Stomach (tissue), 8 donors: ENCODE measurements at regions not wholly inside any gene's neighbourhood (a gene's known extent, or its start where the extent isn't known, plus 50 kb on each side); places are given as distances from the start of the nearest gene placed in this dataset.

ENCODE experiments used
- DNase-seq, 2 donors: peaks; one replicate each; pipeline versions ENCODE4 v3.0.0 to v3.0.0-alpha.2; 2013 to 2019
- H3K27ac ChIP-seq, 5 donors: fragments of 200-600 bp in 4 of 5; sonication (generic) in 4 of 5; one replicate each; pipeline ENCODE4 v1.5.1; 2013 to 2019; ENCODE audit warnings: mild to moderate bottlenecking in 1 of 5, moderate library complexity in 1 of 5
- H3K27me3 ChIP-seq, 3 donors: fragments of 200-600 bp; sonication (generic); one replicate each; pipeline ENCODE4 v1.5.1; 2017 to 2019; ENCODE audit warnings: mixed run types in 1 of 3
- H3K36me3 ChIP-seq, 4 donors: fragments of 200-600 bp; sonication (generic); 1 replicate in 3 of 4; 2 replicates in 1 of 4; pipeline ENCODE4 v1.5.1; 2016 to 2019
- H3K4me1 ChIP-seq, 4 donors: fragments of 200-600 bp; sonication (generic); one replicate each; pipeline ENCODE4 v1.5.1; 2016 to 2019
- H3K4me3 ChIP-seq, 4 donors: fragments of 200-600 bp; sonication (generic) in 3 of 4; one replicate each; pipeline ENCODE4 v1.5.1; 2016 to 2019; ENCODE audit warnings: mild to moderate bottlenecking in 1 of 4
- H3K9me3 ChIP-seq, 4 donors: fragments of 200-600 bp; sonication (generic); one replicate each; pipeline ENCODE4 v1.5.1; 2016 to 2019
- EP300 ChIP-seq: sonication (generic); formaldehyde crosslinking; IDR thresholded peaks from one replicate; pipeline ENCODE4 v1.6.1; 2017; ENCODE audit warnings: antibody characterized with exemption
- POLR2A ChIP-seq, 4 donors: fragments of 450-650 bp; IDR thresholded peaks; one replicate each; pipeline ENCODE4 v1.6.1; 2016; ENCODE audit warnings: antibody characterized with exemption in 4 of 4, control low read depth in 2 of 4, mild to moderate bottlenecking in 1 of 4, moderate library complexity in 1 of 4
- POLR2AphosphoS5 ChIP-seq, 3 donors: sonication (generic); formaldehyde crosslinking; IDR thresholded peaks; one replicate each; pipeline ENCODE4 v1.6.1; 2016; ENCODE audit warnings: antibody characterized with exemption in 3 of 3
- WGBS, 5 donors: extraction: QIAGEN DNeasy Blood & Tissue Kit in 3 of 5; methylation state at CpG; one replicate each; pipeline versions ENCODE4 v1.1.5 to v1.1.7; 2013 to 2018; 5-methylcytosine and 5-hydroxymethylcytosine counted together
- intact Hi-C: fragments of 100-400 bp; cut with DNase I; formaldehyde crosslinking; loops from one replicate; pipeline ENCODE4 v1.15.1; 2023; ENCODE audit warnings: low total_unique reads
- TF ChIP-seq, protein P1 (sequence below), 7 experiments: fragments of 450-650 bp in 4 of 7; fragments of 200-600 bp in 3 of 7; sonication (generic) in 3 of 7; IDR thresholded peaks; one replicate each; pipeline ENCODE4 v1.5.1; 2016 to 2019; ENCODE audit warnings: antibody characterized with exemption in 7 of 7, control low read depth in 2 of 7, mild to moderate bottlenecking in 1 of 7
- donor health status: healthy with polysubstance abuse.
- donor health status: Bipolar disorder and iron deficiency.
- donor health status: healthy.

DNA sequence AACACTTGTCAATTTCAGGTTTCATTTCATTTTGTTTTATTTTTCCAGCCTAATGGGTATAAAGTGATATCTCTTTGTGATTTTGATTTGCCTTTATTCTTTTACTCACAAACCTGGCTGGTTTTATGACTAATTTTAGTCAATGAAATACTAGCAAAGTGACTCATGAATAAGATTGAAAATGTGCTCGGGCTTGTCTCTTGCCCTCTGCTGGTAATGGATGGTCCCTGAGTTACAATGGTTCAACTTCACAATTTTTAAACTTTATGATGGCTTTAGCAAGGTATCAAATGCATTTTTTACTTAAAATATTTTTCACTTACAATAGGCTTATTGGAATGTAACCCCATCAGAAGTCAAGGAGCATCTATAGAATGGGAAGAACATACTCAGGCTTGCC lies 431.4 kb upstream of the CCNG1 start:
- TF ChIP-seq POLR2AphosphoS5 (IDR thresholded peaks at IDR 0.05) (no peak), POLR2A (IDR thresholded peaks at IDR 0.05) (no peak), EP300 (no peak)
- TF ChIP-seq, protein P1, sequence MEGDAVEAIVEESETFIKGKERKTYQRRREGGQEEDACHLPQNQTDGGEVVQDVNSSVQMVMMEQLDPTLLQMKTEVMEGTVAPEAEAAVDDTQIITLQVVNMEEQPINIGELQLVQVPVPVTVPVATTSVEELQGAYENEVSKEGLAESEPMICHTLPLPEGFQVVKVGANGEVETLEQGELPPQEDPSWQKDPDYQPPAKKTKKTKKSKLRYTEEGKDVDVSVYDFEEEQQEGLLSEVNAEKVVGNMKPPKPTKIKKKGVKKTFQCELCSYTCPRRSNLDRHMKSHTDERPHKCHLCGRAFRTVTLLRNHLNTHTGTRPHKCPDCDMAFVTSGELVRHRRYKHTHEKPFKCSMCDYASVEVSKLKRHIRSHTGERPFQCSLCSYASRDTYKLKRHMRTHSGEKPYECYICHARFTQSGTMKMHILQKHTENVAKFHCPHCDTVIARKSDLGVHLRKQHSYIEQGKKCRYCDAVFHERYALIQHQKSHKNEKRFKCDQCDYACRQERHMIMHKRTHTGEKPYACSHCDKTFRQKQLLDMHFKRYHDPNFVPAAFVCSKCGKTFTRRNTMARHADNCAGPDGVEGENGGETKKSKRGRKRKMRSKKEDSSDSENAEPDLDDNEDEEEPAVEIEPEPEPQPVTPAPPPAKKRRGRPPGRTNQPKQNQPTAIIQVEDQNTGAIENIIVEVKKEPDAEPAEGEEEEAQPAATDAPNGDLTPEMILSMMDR (IDR thresholded peaks at IDR 0.05): no peak
- DNase-seq: no peak
- no peak overlapping the region for H3K27ac ChIP-seq
- H3K9me3 ChIP-seq: no peaks in the 10 kb centered on the region
- no peak overlapping the region for H3K4me3 ChIP-seq
- intact Hi-C loops: no loop called here
- H3K4me1 ChIP-seq: no peaks in the 10 kb centered on the region
- no peaks in the 10 kb centered on the region for H3K27me3 ChIP-seq
- no peaks in the 10 kb centered on the region for H3K36me3 ChIP-seq
- WGBS, 5 donors: 54 to 74% (median 65%) methylated on average over 1 of the region's 1 CpG

DNA sequence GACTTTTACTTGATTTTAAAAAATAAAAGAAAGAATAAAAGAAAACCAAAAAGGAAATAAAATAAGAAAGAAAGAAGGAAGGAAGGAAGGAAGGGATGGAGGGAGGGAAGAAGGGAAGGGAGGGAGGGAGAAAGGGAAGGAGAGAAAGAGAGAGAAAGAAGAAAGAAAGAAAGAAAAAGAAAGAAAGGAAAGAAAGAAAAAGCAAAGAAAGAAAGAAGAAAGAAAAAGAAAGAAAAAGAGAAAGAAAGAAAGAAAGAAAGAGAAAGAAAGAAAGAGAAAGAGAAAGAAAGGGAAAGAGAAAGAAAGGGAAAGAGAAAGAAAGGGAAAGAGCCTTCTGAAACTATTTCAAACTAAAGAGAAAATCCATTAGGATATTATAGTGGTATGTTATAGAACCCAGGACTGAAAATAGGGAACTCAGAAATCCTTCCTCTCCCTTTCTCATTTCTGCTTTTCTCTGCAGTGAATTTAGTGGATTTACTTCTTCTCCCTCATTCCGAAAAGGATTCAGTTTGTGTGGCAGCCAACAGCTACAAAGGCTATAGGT lies 414.7 kb upstream of the CCNG1 start:
- 59 to 84% (median 72%) methylated on average over 1 of the region's 1 CpG for WGBS, 5 donors
- Histone ChIP-seq H3K27ac (no peak overlapping the region), H3K36me3 (no peaks in the 10 kb centered on the region), H3K9me3 (peaks cover 0 to 7% (median 0%) of the 10 kb centered on the region in 4 donors), H3K4me1 (no peaks in the 10 kb centered on the region), H3K27me3 (no peaks in the 10 kb centered on the region), H3K4me3 (no peak overlapping the region)
- TF ChIP-seq EP300 (no peak), POLR2AphosphoS5 (IDR thresholded peaks at IDR 0.05) (no peak), POLR2A (IDR thresholded peaks at IDR 0.05) (no peak)
- TF ChIP-seq, protein P1 (IDR thresholded peaks at IDR 0.05): no peak
- DNase-seq: no peak
- intact Hi-C loops: no loop called here

DNA sequence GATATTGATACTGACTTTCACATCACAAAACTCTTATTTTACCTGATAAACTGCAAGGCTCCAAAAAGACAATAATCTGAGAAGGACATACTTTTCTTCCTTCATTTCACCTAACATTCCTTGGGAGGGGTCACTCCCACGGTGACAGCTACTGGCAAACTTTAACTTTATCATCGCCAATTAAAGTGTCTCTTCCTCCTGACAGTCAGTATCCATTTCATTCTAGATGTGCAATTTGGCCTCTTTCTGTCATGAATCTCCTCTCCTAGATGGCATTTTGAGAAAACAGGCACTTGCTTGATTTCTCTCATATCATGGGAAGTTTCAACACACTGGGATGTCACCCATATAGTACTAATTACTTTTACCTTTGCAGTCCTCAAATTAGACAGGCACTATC lies 413.5 kb upstream of the CCNG1 start:
- intact Hi-C loops: no loop called here
- Histone ChIP-seq H3K27me3 (no peaks in the 10 kb centered on the region), H3K9me3 (peaks cover 0 to 11% (median 0%) of the 10 kb centered on the region in 4 donors), H3K27ac (no peak overlapping the region), H3K36me3 (no peaks in the 10 kb centered on the region), H3K4me3 (no peak overlapping the region), H3K4me1 (no peaks in the 10 kb centered on the region)
- TF ChIP-seq, protein P1 (IDR thresholded peaks at IDR 0.05): no peak
- no peak for TF ChIP-seq EP300
- no peak for TF ChIP-seq POLR2A (IDR thresholded peaks at IDR 0.05)
- no peak for TF ChIP-seq POLR2AphosphoS5 (IDR thresholded peaks at IDR 0.05)
- no peak for DNase-seq
- 76 to 83% (median 77%) methylated on average over 2 of the region's 2 CpGs for WGBS, 5 donors

DNA sequence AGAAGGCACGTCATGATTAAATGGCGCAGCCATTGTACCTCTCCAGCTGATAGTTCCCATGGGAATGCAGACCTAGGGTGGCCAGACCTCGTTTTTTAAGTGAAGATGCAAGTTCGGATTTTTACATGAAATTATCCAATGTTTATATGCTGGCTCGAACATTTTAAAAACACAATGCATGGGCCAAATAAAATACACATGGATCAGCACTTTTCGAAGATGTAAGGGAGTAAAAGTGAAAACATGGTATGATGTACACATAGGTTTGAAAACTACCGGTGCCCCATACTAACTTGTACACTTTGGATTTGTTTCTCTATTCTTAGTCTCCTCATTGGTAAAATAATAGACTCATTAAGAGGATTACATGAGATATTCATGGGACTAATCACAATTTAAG lies 412.5 kb upstream of the CCNG1 start:
- Histone ChIP-seq H3K27ac (no peak overlapping the region), H3K27me3 (no peaks in the 10 kb centered on the region), H3K9me3 (peaks cover 0 to 11% (median 0%) of the 10 kb centered on the region in 4 donors), H3K4me3 (no peak overlapping the region), H3K4me1 (no peaks in the 10 kb centered on the region), H3K36me3 (no peaks in the 10 kb centered on the region)
- DNase-seq: no peak
- WGBS, 5 donors: 69 to 76% (median 74%) methylated on average over 7 of the region's 7 CpGs
- TF ChIP-seq POLR2A (IDR thresholded peaks at IDR 0.05) (no peak), POLR2AphosphoS5 (IDR thresholded peaks at IDR 0.05) (no peak), EP300 (no peak)
- TF ChIP-seq, protein P1 (IDR thresholded peaks at IDR 0.05): no peak
- intact Hi-C loops: no loop called here
